Islet precursor cell (in vitro differentiated cells): ENCODE measurements at regions not wholly inside any gene's neighbourhood (a gene's known extent, or its start where the extent isn't known, plus 50 kb on each side); places are given as distances from the start of the nearest gene placed in this dataset.
"Not testable (repeated sequence)": the region's sequence is repeated elsewhere in the genome, so short reads cannot be mapped to it uniquely, and the experiment has no call there.

Experiments used
- DNase-seq: peaks from one replicate; pipeline ENCODE4 v3.0.0-alpha.2; 2018

DNA sequence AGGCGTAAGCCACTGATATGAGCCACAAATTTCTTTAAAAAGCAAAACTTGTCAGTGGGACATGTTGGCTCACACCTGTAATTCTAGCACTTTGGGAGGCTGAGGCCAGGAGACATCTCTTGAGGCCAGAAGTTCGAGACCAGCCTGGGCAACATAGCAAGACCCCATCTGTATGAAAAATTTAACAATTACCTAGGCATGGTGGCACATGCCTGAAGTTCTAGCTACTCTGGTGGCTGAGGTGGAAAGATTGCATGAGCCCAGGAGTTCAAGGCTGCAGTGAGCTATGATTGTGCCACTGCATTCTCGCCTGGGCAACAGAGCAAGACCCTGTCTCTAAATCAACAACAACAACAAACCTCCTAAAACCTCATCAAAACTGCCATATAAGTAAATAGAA, 147.6 kb upstream of the BARHL2 start:
- DNase-seq, result no peak

GRCh38 chr1:90862782-90863181, 145.7 kb upstream of the BARHL2 start:
- DNase-seq, result no peak

GRCh38 chr1:90861421-90861820, 144.3 kb upstream of the BARHL2 start:
- not testable (repeated sequence) for DNase-seq

DNA sequence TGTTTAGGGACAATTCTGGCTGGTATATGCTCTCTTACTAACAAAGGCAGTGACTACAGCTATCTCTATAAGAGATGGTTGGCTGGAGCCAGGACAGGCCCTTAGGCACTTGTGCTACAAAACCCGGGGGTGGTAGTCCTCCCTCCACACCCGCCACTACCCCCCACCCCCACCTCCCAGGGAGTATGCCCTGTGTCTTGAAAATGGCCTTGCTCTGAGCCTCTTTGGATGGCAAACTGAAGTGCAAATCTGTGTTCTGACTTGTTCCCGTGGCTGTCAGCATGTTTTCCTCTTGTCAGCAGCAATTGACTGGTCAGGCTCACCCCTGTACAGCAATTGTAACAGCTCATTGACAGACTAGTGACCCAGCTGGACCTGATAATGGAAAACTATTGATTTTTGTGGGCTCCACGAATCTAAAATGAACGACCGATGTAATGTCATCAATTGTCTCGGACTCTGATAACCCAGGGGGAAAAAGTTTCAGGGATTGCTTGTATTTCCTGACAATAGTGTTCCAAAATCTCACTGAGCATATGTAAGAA, 139.4 kb upstream of the BARHL2 start:
- DNase-seq, result peak; percentile 54

DNA sequence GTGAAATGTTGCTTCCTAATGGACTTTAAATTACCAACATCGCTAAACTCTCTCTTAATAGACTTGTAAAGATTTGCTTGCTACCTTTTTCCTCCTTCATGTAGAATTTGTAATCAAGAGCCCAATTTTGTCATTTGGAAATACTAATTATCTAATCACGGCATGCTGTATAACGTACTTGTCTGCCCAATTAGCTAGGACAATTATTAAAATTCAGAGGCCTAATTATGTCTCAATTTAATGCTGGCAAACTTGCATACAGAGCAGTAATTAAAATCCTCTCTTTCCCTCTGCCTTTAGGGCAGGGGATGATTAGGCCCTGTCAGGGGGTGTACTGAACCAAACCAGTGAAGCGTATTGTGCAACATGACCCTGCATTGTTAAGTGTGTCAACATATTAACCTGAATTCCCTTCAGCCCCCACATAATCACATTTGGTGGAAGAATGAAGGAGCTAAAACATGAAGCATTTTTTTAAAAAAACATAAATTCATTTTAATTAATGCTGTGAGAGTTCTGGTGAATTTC, 137.4 kb upstream of the BARHL2 start:
- no peak for DNase-seq

- no peak for DNase-seq
These were observed 134.6 kb upstream of the BARHL2 start for GRCh38 chr1:90851711-90852050.

DNA sequence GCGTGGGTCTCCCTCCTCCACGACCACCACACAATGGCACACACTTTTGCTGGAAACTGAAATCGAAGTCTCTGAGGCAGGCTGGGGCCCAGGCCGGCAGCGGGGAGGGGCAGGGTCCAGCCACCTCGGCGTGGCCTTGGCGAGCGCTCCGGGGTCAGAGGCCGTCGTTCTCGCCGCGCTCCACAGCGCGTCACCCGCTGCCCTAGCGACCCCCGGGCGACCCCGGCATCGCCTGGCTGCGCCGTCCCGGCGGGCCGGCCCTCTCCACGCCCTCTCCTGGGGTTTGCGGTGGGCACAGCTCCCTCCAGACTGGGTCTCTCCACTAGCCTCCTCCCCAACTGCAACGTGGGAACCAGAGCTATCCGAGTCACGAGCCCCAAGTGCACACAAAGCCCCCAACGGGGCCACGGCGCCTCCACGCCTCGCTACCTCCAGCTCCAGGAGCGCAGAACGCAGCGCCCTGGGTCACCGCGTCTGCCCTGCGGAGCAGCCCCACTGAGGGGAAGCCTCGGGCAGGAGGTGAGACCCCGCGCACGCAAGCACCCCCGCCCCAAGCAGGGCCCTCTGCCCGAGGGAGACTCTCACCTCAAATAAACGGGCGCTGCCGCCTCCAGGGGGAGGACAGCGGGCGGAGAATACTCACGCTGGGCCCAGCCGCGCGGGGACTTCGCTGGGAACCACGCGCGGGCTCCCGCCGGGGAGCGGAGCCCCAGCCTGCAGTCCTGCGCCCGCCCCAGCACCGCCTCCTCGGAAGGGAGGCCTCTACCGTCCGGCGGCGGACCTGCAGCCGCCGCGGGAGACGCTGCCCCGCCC, 134.0 kb upstream of the BARHL2 start:
- peak; percentile 91 for DNase-seq

DNA sequence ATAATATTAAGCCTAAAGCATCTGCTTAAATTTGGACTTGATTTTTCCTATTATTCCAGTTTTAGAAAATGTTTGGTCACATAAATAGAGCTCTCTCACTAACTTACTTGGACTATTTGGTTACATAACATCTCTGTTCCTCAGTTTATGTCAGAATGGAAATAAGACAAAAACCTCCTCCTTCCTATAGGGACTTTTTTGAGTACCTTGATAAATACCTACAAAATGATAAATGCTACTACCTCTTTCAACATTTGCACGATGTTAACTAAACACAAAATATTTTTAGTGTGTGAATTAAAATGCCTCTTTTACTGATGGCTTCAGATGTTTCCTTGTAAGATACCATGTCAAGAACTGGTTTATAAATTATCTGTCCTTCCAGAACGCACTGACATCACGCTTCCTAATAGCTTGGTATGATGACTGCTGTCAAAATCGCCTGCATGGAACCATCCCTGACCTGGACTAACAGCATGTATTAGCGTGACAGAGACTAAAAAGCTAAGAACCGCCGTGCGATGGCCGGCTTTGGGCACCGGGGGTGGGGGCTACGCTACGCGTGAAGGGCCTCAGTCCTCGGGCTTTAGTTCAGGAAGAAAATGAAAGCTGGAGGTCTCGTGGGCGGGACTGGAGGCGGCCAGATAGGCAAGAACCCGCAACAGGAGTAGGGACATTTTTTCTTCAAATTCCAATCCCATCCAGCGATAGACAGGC, 133.2 kb upstream of the BARHL2 start:
- peak; percentile 67 for DNase-seq

DNA sequence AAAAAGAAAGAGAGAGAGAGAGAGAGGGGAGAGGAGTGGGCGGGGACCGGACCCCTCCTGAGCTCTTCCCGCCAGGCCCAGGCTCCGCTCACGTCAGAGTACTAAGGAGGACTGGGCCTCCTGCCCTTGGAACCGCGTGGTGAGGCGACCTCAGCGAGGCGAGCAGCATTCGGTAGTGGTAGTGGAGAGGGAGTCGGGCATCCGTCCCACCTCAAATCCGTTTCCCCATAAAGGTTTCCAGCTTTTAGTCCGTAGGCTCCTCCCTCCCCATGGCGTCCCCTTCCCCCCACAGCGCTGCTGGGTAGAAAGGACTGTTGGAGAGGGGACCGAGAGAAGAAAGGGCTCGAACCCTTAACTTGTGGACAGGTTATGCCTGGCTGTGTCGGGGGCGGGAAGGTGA, 124.4 kb upstream of the BARHL2 start:
- DNase-seq, result no peak

GRCh38 chr1:90840352-90840751, 123.2 kb upstream of the BARHL2 start:
- DNase-seq, result no peak

DNA sequence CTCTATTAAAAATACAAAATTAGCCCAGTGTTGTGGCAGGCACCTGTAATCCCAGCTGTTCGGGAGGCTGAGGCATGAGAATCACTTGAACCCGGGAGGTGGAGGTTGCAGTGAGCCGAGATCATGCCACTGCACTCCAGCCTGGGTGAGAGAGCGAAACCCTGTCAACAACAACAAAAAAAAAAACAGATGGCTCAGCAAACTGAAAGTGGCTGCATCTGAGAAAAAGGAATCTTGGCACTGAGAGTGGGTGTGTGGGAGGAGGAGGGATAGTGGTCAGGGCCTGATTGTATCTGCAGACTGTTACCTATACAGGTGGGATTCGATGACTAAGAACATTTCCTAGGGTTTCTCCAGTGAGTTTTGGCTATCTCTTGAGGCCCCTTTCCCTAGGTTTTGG, 122.2 kb upstream of the BARHL2 start:
- DNase-seq, result no peak

- DNase-seq, result no peak
These were observed 121.6 kb upstream of the BARHL2 start for GRCh38 chr1:90838720-90839119.

GRCh38 chr1:90837420-90837819, 120.3 kb upstream of the BARHL2 start:
- DNase-seq, result no peak

DNA sequence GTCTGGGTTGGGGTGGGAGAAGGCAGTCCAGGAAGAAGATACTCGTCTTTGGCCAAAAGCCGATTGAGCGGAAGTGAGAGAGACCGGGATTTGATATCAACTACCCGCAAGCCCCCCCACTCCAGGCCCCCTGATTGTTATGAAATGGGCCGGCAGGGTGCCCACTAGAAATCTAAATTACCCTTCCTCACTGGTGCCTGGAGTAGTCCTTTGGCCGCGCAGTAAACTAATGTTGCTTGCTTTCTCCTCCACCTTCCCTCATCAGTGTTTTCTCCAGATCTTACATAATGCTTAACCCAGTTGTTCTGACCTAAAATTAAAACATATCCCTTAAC, 119.2 kb upstream of the BARHL2 start:
- DNase-seq, result no peak

GRCh38 chr1:90835661-90836344, 118.7 kb upstream of the BARHL2 start:
- peak; percentile 57 for DNase-seq

- peak; percentile 69 for DNase-seq
These were observed 118.0 kb upstream of the BARHL2 start for GRCh38 chr1:90834886-90835660.

DNA sequence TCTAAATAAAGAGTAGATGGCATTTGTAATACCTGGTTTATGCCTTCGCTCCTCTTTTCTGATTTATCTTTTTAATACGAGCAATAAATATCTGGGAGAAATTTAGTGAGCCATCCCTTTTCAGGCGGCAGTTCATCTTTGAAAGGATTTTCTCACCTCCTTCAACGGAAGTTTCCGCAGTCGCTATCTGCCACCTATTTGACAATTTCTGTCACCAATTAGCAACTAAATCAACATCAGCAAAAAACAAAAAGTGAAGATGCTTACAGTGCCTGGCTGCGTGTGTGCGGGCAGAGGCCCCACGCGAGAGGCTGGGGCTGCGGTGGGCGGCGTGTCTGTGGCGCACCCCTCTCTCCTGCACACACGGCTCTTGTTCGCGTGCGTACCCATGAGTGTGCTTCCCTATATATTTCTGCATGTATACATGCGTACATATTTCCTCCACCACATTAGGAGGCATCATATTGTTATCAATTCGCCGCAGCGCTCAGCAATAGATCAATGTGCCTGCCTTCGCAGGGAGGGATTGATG, 117.3 kb upstream of the BARHL2 start:
- no peak for DNase-seq

- no peak for DNase-seq
These were observed 116.5 kb upstream of the BARHL2 start for GRCh38 chr1:90833466-90834110.

- DNase-seq, result peak; percentile 66
These were observed 114.8 kb upstream of the BARHL2 start for GRCh38 chr1:90831910-90832309.

DNA sequence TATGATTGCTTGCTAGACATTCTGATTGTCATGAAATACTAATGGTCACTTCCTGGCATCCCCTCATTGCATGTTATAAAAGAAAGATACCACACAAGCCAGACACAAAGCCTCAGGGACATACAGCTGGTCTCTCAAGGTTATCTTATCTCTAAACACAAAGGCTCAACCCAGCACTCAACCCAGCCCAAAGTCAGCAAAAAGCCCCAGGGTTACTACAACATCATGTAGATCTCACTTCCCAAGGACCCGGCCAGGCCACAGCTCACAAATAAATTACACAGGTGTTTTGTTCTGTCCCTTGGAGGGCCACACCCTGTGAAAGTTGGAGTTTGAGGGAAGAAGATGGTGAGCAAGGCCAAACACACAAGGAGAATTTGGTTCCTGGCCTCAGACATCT, 109.7 kb upstream of the BARHL2 start:
- peak; percentile 60 for DNase-seq

- no peak for DNase-seq
These were observed 108.9 kb upstream of the BARHL2 start for GRCh38 chr1:90826024-90826423.

DNA sequence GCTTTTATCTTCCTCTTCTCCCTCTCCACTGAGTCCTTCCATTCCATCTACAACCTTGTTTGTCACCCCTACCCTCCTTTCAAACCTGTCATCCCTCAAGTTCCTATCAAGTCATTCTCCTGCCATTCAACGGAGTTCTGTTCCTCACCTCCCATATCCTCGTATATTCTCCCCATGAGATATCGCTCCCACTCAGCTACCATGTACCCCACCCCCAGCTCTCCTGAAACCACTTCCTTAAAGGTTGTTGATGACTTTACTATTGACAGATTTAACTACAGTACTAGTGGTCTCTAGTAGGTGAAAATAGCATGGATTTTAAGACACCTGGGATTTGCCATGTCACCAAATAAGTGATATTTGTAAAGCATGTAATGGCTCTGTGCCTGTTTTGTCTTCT, 107.4 kb upstream of the BARHL2 start:
- no peak for DNase-seq
